Suprapubic skin (tissue), 4 donors: ENCODE measurements at regions not wholly inside any gene's neighbourhood (a gene's known extent, or its start where the extent isn't known, plus 50 kb on each side); places are given as distances from the start of the nearest gene placed in this dataset.
"Not testable (repeated sequence)": the region's sequence is repeated elsewhere in the genome, so short reads cannot be mapped to it uniquely, and the experiment has no call there.

ENCODE experiments used
- DNase-seq, 2 donors: peaks; one replicate each; pipeline ENCODE4 v3.0.0-alpha.2; 2019; ENCODE audit warnings: low spot score in 2 of 2
- H3K27ac ChIP-seq: fragments of 200-600 bp; sonication (generic); one replicate; pipeline ENCODE4 v1.5.1; 2019
- H3K27me3 ChIP-seq: fragments of 200-600 bp; sonication (generic); one replicate; pipeline ENCODE4 v1.5.1; 2019
- H3K36me3 ChIP-seq: fragments of 200-600 bp; sonication (generic); one replicate; pipeline ENCODE4 v1.5.1; 2019
- H3K4me1 ChIP-seq: fragments of 200-600 bp; sonication (generic); one replicate; pipeline ENCODE4 v1.5.1; 2019
- H3K4me3 ChIP-seq: fragments of 200-600 bp; sonication (generic); one replicate; pipeline ENCODE4 v1.5.1; 2019; ENCODE audit warnings: mild to moderate bottlenecking
- H3K9me3 ChIP-seq: fragments of 200-600 bp; sonication (generic); one replicate; pipeline ENCODE4 v1.5.1; 2019
- CTCF ChIP-seq, 2 donors: fragments of 200-600 bp in 1 of 2; fragments of 450-650 bp in 1 of 2; sonication (generic) in 1 of 2; IDR thresholded peaks; one replicate each; pipeline ENCODE4 v1.5.1; 2016 to 2019; ENCODE audit warnings: antibody characterized with exemption in 2 of 2, mild to moderate bottlenecking in 1 of 2, moderate library complexity in 1 of 2
- EP300 ChIP-seq: sonication (generic); formaldehyde crosslinking; IDR thresholded peaks from one replicate; pipeline ENCODE4 v1.6.1; 2017; ENCODE audit warnings: antibody characterized with exemption
- POLR2A ChIP-seq, 2 donors: fragments of 450-650 bp; IDR thresholded peaks; one replicate each; pipeline ENCODE4 v1.6.1; 2017; ENCODE audit warnings: antibody characterized with exemption in 2 of 2, mild to moderate bottlenecking in 2 of 2, moderate library complexity in 2 of 2
- POLR2AphosphoS5 ChIP-seq, 3 donors: sonication (generic); formaldehyde crosslinking; IDR thresholded peaks; one replicate each; pipeline ENCODE4 v1.6.1; 2017; ENCODE audit warnings: antibody characterized with exemption in 3 of 3
- WGBS: methylation state at CpG from one replicate; pipeline ENCODE4 v1.1.5; 2018; 5-methylcytosine and 5-hydroxymethylcytosine counted together

GRCh38 chr3:20648294-20648693, 462.3 kb upstream of the SGO1 start:
- WGBS = 57% methylated on average over 2 of the region's 2 CpGs
- Histone ChIP-seq H3K4me1 (no peaks in the 10 kb centered on the region), H3K27ac (no peak overlapping the region), H3K9me3 (no peaks in the 10 kb centered on the region), H3K36me3 (no peaks in the 10 kb centered on the region), H3K4me3 (no peak overlapping the region), H3K27me3 (no peaks in the 10 kb centered on the region)
- TF ChIP-seq EP300 (no peak), CTCF (IDR thresholded peaks at IDR 0.05) (no peak), POLR2AphosphoS5 (IDR thresholded peaks at IDR 0.05) (no peak)
- DNase-seq = no peak

- 80% methylated on average over 1 of the region's 1 CpG for WGBS
Measured at GRCh38 chr3:20646425-20646824, 460.4 kb upstream of the SGO1 start.

GRCh38 chr3:20645340-20645739, 459.3 kb upstream of the SGO1 start:
- no peak for DNase-seq
- Histone ChIP-seq H3K4me3 (no peak overlapping the region), H3K4me1 (no peaks in the 10 kb centered on the region), H3K27me3 (no peaks in the 10 kb centered on the region), H3K27ac (no peak overlapping the region), H3K9me3 (no peaks in the 10 kb centered on the region), H3K36me3 (no peaks in the 10 kb centered on the region)
- 33% methylated on average over 3 of the region's 3 CpGs for WGBS
- TF ChIP-seq EP300 = no peak
- no peak for TF ChIP-seq POLR2A (IDR thresholded peaks at IDR 0.05)
- no peak for TF ChIP-seq CTCF (IDR thresholded peaks at IDR 0.05)
- TF ChIP-seq POLR2AphosphoS5 (IDR thresholded peaks at IDR 0.05) = no peak

More at GRCh38 chr3:20646425-20646824, 460.4 kb upstream of the SGO1 start:
- H3K9me3 ChIP-seq = no peaks in the 10 kb centered on the region
- H3K27me3 ChIP-seq = no peaks in the 10 kb centered on the region
- no peak for TF ChIP-seq EP300
- TF ChIP-seq POLR2A (IDR thresholded peaks at IDR 0.05) = no peak
- no peak for TF ChIP-seq POLR2AphosphoS5 (IDR thresholded peaks at IDR 0.05)
- no peak for TF ChIP-seq CTCF (IDR thresholded peaks at IDR 0.05)
- H3K36me3 ChIP-seq = no peaks in the 10 kb centered on the region
- H3K4me3 ChIP-seq = no peak overlapping the region
- no peak for DNase-seq
- no peak overlapping the region for H3K27ac ChIP-seq
- H3K4me1 ChIP-seq = no peaks in the 10 kb centered on the region

- H3K4me1 ChIP-seq = no peaks in the 10 kb centered on the region
- no peaks in the 10 kb centered on the region for H3K9me3 ChIP-seq
- no peaks in the 10 kb centered on the region for H3K36me3 ChIP-seq
- TF ChIP-seq EP300 (no peak), POLR2AphosphoS5 (IDR thresholded peaks at IDR 0.05) (no peak)
- no peak overlapping the region for H3K4me3 ChIP-seq
- no peak overlapping the region for H3K27ac ChIP-seq
- no peaks in the 10 kb centered on the region for H3K27me3 ChIP-seq
- no peak for DNase-seq
Measured at GRCh38 chr3:20637729-20638128, 451.7 kb upstream of the SGO1 start.

- no peaks in the 10 kb centered on the region for H3K27me3 ChIP-seq
- 84% methylated on average over 6 of the region's 6 CpGs for WGBS
- DNase-seq = no peak
- H3K9me3 ChIP-seq = no peaks in the 10 kb centered on the region
- no peaks in the 10 kb centered on the region for H3K36me3 ChIP-seq
- TF ChIP-seq POLR2AphosphoS5 (IDR thresholded peaks at IDR 0.05) (no peak), EP300 (no peak), CTCF (IDR thresholded peaks at IDR 0.05) (no peak), POLR2A (IDR thresholded peaks at IDR 0.05) (no peak)
- H3K4me1 ChIP-seq = no peaks in the 10 kb centered on the region
- no peak overlapping the region for H3K4me3 ChIP-seq
- no peak overlapping the region for H3K27ac ChIP-seq
Measured at GRCh38 chr3:20622304-20622703, 436.3 kb upstream of the SGO1 start.

- 61% methylated on average over 3 of the region's 3 CpGs for WGBS
- not testable (repeated sequence) for H3K36me3 ChIP-seq, H3K27me3 ChIP-seq, H3K4me1 ChIP-seq, H3K9me3 ChIP-seq, DNase-seq, H3K27ac ChIP-seq, H3K4me3 ChIP-seq
Measured at GRCh38 chr3:20618621-20619020, 432.6 kb upstream of the SGO1 start.

GRCh38 chr3:20618181-20618580, 432.2 kb upstream of the SGO1 start:
- WGBS = 58% methylated on average over 7 of the region's 7 CpGs
- H3K4me1 ChIP-seq, H3K27ac ChIP-seq, DNase-seq, H3K36me3 ChIP-seq, H3K27me3 ChIP-seq, H3K9me3 ChIP-seq, H3K4me3 ChIP-seq: not testable (repeated sequence)

- not testable (repeated sequence) for DNase-seq, H3K27me3 ChIP-seq, H3K27ac ChIP-seq, H3K4me1 ChIP-seq, H3K36me3 ChIP-seq, H3K4me3 ChIP-seq
- H3K9me3 ChIP-seq = peaks cover 16% of the 10 kb centered on the region
Measured at GRCh38 chr3:20615982-20616381, 430.0 kb upstream of the SGO1 start.
